Psoas muscle (tissue), 7 donors: ENCODE measurements at regions not wholly inside any gene's neighbourhood (a gene's known extent, or its start where the extent isn't known, plus 50 kb on each side); places are given as distances from the start of the nearest gene placed in this dataset.

Source experiments
- ATAC-seq, 4 donors: fragments of 200-7000 bp; cut with Tn5 transposase; one replicate each; pipeline ENCODE4 v1.9.1; 2020; ENCODE audit warnings: moderate library complexity in 3 of 4, mild to moderate bottlenecking in 2 of 4
- DNase-seq, 2 donors: peaks; one replicate each; pipeline ENCODE4 v3.0.0-alpha.2; 2020
- H3K27ac ChIP-seq: fragments of 200-600 bp; one replicate; pipeline ENCODE4 v1.8.0; 2022
- H3K27me3 ChIP-seq, 3 donors: fragments of 200-600 bp in 1 of 3; one replicate each; pipeline versions ENCODE4 v1.6.1 to v1.8.0; 2013 to 2022; ENCODE audit warnings: low read length in 2 of 3, mild to moderate bottlenecking in 2 of 3, moderate library complexity in 1 of 3; ENCODE audit not compliant: insufficient read depth in 3 of 3
- H3K36me3 ChIP-seq, 2 donors: fragments of 200-600 bp in 1 of 2; one replicate each; pipeline versions ENCODE4 v1.6.1 to v1.8.0; 2013 to 2022; ENCODE audit warnings: low read depth in 1 of 2, mild to moderate bottlenecking in 1 of 2, moderate library complexity in 1 of 2; ENCODE audit not compliant: insufficient read depth in 1 of 2
- H3K4me1 ChIP-seq: fragments of 200-600 bp; one replicate; pipeline ENCODE4 v1.8.0; 2022
- H3K4me3 ChIP-seq: fragments of 200-600 bp; one replicate; pipeline ENCODE4 v1.8.0; 2022; ENCODE audit warnings: mild to moderate bottlenecking
- H3K9me3 ChIP-seq: fragments of 200-600 bp; one replicate; pipeline ENCODE4 v1.8.0; 2022
- whole genome bisulfite sequencing, 3 donors: extraction: QIAGEN DNeasy Blood & Tissue Kit; methylation state at CpG; one replicate each; pipeline versions ENCODE4 v1.1.6 to v1.1.7; 2013; 5-methylcytosine and 5-hydroxymethylcytosine counted together
- intact Hi-C, 2 donors: fragments of 100-400 bp; cut with DNase I; formaldehyde crosslinking; loops; one replicate each; pipeline versions ENCODE4 v1.11.0 to v1.14.2; 2022
- TF ChIP-seq, protein P1 (sequence below): fragments of 200-600 bp; IDR thresholded peaks from one replicate; pipeline ENCODE4 v1.8.0; 2022; ENCODE audit warnings: antibody characterized with exemption
- donor health status: healthy with polysubstance abuse.
- donor health status: DM: no; HTN: no; CAD: no; lungs with moderate emphysema.
- donor health status: Bipolar disorder and iron deficiency.
- donor health status: healthy.
- donor health status: DM: yes; HTN: yes; CAD: no.
- donor health status: DM: no; HTN: no; CAD: no.
- donor health status: DM: yes; HTN: yes; CAD: no.

GRCh38 chr17:34874478-34874877 is 86.8 kb downstream of the CCT6B start:
- H3K4me3 ChIP-seq, result no peak overlapping the region
- no peak for DNase-seq
- H3K4me1 ChIP-seq, result no peaks in the 10 kb centered on the region
- H3K27ac ChIP-seq, result no peak overlapping the region
- H3K36me3 ChIP-seq, result no peaks in the 10 kb centered on the region
- 5 to 8% (median 7%) methylated on average over 1 of the region's 1 CpG for WGBS, 3 donors
- H3K27me3 ChIP-seq, result no peaks in the 10 kb centered on the region
- peaks cover 7% of the 10 kb centered on the region for H3K9me3 ChIP-seq
- TF ChIP-seq, protein P1, sequence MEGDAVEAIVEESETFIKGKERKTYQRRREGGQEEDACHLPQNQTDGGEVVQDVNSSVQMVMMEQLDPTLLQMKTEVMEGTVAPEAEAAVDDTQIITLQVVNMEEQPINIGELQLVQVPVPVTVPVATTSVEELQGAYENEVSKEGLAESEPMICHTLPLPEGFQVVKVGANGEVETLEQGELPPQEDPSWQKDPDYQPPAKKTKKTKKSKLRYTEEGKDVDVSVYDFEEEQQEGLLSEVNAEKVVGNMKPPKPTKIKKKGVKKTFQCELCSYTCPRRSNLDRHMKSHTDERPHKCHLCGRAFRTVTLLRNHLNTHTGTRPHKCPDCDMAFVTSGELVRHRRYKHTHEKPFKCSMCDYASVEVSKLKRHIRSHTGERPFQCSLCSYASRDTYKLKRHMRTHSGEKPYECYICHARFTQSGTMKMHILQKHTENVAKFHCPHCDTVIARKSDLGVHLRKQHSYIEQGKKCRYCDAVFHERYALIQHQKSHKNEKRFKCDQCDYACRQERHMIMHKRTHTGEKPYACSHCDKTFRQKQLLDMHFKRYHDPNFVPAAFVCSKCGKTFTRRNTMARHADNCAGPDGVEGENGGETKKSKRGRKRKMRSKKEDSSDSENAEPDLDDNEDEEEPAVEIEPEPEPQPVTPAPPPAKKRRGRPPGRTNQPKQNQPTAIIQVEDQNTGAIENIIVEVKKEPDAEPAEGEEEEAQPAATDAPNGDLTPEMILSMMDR, result no peak
- intact Hi-C loops, result no loop called here
- ATAC-seq, result no peak

DNA sequence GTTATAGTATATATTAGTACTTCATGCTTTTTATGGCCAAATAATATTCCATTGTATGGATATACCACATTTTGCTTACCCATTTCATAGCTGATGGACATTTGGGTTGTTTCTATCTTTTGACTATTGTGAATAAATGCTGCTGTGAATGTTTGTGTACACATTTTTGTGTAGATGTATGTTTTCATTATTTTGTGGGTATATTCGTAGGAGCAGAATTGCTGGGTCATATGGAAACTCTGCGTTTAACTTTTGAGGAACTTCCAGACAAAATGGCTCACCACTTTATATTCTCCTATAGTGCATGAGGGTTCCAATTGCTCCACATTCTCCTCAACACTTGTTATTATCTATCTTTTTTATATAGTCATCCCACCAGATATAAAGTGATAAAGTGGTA is 88.6 kb downstream of the CCT6B start:
- no peak for ATAC-seq
- 88 to 95% (median 92%) methylated on average over 2 of the region's 2 CpGs for WGBS, 3 donors
- H3K4me1 ChIP-seq, result no peaks in the 10 kb centered on the region

DNA sequence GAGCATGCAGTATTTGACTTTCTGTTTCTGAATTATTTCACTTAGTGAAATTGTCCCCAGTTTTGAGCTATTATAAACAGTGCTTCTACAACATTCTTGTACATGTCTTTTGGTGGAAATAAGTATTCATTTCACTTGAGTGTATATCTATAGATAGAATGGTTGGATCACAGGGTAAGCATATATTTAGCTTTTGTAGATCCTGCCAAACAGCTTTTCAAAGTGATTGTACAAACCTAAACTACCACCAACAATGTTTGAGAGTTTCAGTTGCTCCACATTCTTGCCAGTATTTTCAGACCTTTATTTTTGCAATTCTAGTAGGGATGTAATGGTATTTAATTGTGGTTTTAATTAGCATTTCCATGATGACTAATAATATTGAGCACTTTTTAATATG is 91.6 kb downstream of the CCT6B start:
- Histone ChIP-seq H3K27ac (no peak overlapping the region), H3K9me3 (peaks cover 7% of the 10 kb centered on the region), H3K36me3 (no peaks in the 10 kb centered on the region), H3K27me3 (no peaks in the 10 kb centered on the region), H3K4me1 (no peaks in the 10 kb centered on the region), H3K4me3 (no peak overlapping the region)
- TF ChIP-seq, protein P1, result no peak
- DNase-seq (no peak), ATAC-seq (no peak)
- intact Hi-C loops, result no loop called here

More for the DNA sequence above, 88.6 kb downstream of the CCT6B start:
- Histone ChIP-seq H3K36me3 (no peaks in the 10 kb centered on the region), H3K4me3 (no peak overlapping the region), H3K27ac (no peak overlapping the region), H3K27me3 (no peaks in the 10 kb centered on the region), H3K9me3 (peaks cover 7% of the 10 kb centered on the region)
- TF ChIP-seq, protein P1, result no peak
- no peak for DNase-seq
- intact Hi-C loops, result no loop called here

DNA sequence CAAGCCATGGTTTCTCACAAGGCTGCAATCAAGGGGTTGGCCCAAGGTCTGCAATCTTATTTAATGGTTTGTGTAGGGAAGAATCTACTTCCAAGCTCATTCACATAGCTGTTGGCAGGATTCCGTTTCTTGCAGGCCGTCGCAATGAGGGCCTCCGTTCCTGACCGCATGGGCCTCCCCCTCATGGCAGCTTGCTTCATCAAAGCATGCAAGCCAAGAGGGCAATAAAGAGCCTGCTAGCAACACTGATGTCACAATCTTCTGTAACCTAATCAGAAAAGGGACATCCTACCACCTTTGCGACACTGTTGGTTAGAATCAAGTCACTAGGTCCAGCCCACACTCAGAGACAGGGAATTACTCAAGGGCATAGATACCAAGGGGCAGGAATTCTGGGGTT is 95.5 kb downstream of the CCT6B start:
- Histone ChIP-seq H3K4me3 (no peak overlapping the region), H3K9me3 (no peaks in the 10 kb centered on the region), H3K36me3 (no peaks in the 10 kb centered on the region), H3K4me1 (no peaks in the 10 kb centered on the region), H3K27me3 (peaks cover 0 to 5% (median 0%) of the 10 kb centered on the region in 3 donors), H3K27ac (no peak overlapping the region)
- DNase-seq (no peak), ATAC-seq (no peak)
- TF ChIP-seq, protein P1, result no peak
- intact Hi-C loops, result no loop called here
- 50 to 64% (median 57%) methylated on average over 6 of the region's 6 CpGs for WGBS, 3 donors

GRCh38 chr17:34862384-34862783 is 98.9 kb downstream of the CCT6B start:
- TF ChIP-seq, protein P1, result no peak
- DNase-seq, result no peak
- no peak for ATAC-seq
- H3K4me1 ChIP-seq, result no peaks in the 10 kb centered on the region
- no peak overlapping the region for H3K27ac ChIP-seq
- intact Hi-C loops, result no loop called here
- H3K4me3 ChIP-seq, result no peak overlapping the region
- H3K36me3 ChIP-seq, result no peaks in the 10 kb centered on the region
- no peaks in the 10 kb centered on the region for H3K9me3 ChIP-seq
- WGBS, 3 donors, result 54 to 71% (median 55%) methylated on average over 5 of the region's 5 CpGs
- H3K27me3 ChIP-seq, result peaks cover 0 to 5% (median 0%) of the 10 kb centered on the region in 3 donors
